ENCODE measurements at regions not wholly inside any gene's neighbourhood (a gene's known extent, or its start where the extent isn't known, plus 50 kb on each side); places are given as distances from the start of the nearest gene placed in this dataset.

DNA sequence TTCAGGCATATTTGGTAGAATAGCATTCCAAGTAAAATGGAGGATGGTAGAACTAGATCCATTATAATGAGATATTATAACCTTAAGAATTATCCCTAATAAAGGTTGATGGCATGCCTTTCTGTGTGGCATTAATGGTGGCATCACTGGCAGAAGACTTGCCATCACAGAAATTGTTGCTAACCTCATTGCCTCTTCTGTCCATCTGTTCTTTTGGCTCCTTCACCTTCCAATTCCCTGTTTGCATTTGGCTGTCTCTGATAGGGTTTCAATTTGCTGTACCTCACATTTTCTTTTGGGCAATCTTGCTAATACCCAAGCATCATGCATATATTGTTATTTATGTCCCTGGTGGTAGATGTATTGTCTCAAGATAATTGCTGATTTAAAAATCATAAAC lies 98.9 kb downstream of the SMPDL3A start:
- TF ChIP-seq, protein P1, sequence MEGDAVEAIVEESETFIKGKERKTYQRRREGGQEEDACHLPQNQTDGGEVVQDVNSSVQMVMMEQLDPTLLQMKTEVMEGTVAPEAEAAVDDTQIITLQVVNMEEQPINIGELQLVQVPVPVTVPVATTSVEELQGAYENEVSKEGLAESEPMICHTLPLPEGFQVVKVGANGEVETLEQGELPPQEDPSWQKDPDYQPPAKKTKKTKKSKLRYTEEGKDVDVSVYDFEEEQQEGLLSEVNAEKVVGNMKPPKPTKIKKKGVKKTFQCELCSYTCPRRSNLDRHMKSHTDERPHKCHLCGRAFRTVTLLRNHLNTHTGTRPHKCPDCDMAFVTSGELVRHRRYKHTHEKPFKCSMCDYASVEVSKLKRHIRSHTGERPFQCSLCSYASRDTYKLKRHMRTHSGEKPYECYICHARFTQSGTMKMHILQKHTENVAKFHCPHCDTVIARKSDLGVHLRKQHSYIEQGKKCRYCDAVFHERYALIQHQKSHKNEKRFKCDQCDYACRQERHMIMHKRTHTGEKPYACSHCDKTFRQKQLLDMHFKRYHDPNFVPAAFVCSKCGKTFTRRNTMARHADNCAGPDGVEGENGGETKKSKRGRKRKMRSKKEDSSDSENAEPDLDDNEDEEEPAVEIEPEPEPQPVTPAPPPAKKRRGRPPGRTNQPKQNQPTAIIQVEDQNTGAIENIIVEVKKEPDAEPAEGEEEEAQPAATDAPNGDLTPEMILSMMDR (IDR thresholded peaks at IDR 0.05; ENCODE audit: low read length): no peak
- TF ChIP-seq EZH2 (optimal IDR thresholded peaks at IDR 0.05; ENCODE audit: low read depth, low read length): no peak

Measured in MM.1S (cell line).